Esophagus muscularis mucosa (tissue), 4 donors: ENCODE measurements at regions not wholly inside any gene's neighbourhood (a gene's known extent, or its start where the extent isn't known, plus 50 kb on each side); places are given as distances from the start of the nearest gene placed in this dataset.

ENCODE experiments used
- CTCF ChIP-seq, 3 experiments: fragments of 200-600 bp in 2 of 3; fragments of 450-650 bp in 1 of 3; sonication (generic) in 2 of 3; IDR thresholded peaks; one replicate each; pipeline ENCODE4 v1.5.1; 2017 to 2019; ENCODE audit warnings: antibody characterized with exemption in 3 of 3, mild to moderate bottlenecking in 2 of 3, moderate library complexity in 1 of 3
- EP300 ChIP-seq: sonication (generic); formaldehyde crosslinking; IDR thresholded peaks from one replicate; pipeline ENCODE4 v1.6.1; 2017; ENCODE audit warnings: antibody characterized with exemption
- POLR2A ChIP-seq: fragments of 450-650 bp; IDR thresholded peaks from one replicate; pipeline ENCODE4 v1.6.1; 2017; ENCODE audit warnings: antibody characterized with exemption, moderate library complexity, mild to moderate bottlenecking, low read depth

- TF ChIP-seq POLR2A: no peak
- no peak for TF ChIP-seq EP300
- TF ChIP-seq CTCF (IDR thresholded peaks at IDR 0.05): no peak
Observed at GRCh38 chr6:28696682-28697081, 171.0 kb downstream of the GPX5 start.
